ENCODE measurements at regions not wholly inside any gene's neighbourhood (a gene's known extent, or its start where the extent isn't known, plus 50 kb on each side); places are given as distances from the start of the nearest gene placed in this dataset.

DNA sequence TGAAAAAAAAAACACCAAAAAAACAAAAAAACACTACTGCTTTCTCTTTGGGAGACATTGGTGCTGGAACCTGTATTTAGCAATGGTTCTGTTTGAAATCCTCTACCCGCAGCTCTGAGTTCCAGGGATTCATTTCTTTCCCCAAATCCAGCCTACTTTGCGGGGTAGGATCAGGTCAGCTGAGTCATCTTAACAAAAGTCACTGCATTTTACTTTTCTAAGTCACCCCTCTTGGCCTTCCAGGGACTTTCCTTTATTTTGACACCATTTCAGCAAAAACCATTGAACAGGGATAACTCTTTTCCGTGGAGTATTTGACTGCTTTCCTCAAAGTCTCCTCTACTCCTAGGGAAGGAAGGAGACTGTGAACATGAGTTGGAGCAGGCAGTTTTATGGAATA, 837.6 kb downstream of the MAFB start:
- Histone ChIP-seq H3K4me3 (no peak overlapping the region), H3K36me3 (no peaks in the 10 kb centered on the region), H3K27ac (peak overlapping the region in 1 of 4 donors; percentile 66), H3K4me1 (peaks cover 0 to 33% (median 24%) of the 10 kb centered on the region in 4 donors), H3K27me3 (no peaks in the 10 kb centered on the region), H3K9me3 (no peaks in the 10 kb centered on the region)
- TF ChIP-seq EP300 (IDR thresholded peaks at IDR 0.05) = no peak
- no peak for TF ChIP-seq POLR2AphosphoS5 (IDR thresholded peaks at IDR 0.05)
- no peak for TF ChIP-seq POLR2A (IDR thresholded peaks at IDR 0.05)
- TF ChIP-seq, protein P1, sequence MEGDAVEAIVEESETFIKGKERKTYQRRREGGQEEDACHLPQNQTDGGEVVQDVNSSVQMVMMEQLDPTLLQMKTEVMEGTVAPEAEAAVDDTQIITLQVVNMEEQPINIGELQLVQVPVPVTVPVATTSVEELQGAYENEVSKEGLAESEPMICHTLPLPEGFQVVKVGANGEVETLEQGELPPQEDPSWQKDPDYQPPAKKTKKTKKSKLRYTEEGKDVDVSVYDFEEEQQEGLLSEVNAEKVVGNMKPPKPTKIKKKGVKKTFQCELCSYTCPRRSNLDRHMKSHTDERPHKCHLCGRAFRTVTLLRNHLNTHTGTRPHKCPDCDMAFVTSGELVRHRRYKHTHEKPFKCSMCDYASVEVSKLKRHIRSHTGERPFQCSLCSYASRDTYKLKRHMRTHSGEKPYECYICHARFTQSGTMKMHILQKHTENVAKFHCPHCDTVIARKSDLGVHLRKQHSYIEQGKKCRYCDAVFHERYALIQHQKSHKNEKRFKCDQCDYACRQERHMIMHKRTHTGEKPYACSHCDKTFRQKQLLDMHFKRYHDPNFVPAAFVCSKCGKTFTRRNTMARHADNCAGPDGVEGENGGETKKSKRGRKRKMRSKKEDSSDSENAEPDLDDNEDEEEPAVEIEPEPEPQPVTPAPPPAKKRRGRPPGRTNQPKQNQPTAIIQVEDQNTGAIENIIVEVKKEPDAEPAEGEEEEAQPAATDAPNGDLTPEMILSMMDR (IDR thresholded peaks at IDR 0.05) = no peak
- intact Hi-C loops (cut with DNase I) = no loop called here
- no peak for DNase-seq
- WGBS, 2 donors = 71 to 83% methylated on average over 3 of the region's 3 CpGs

- 69% methylated on average over 5 of the region's 5 CpGs for WGBS, 2 donors
- H3K27me3 ChIP-seq = no peaks in the 10 kb centered on the region
- H3K36me3 ChIP-seq = no peaks in the 10 kb centered on the region
- intact Hi-C loops (cut with DNase I) = no loop called here
- peaks cover 0 to 33% (median 24%) of the 10 kb centered on the region in 4 donors for H3K4me1 ChIP-seq
- H3K27ac ChIP-seq = peak overlapping the region in 2 of 4 donors; percentile 38 to 66
- DNase-seq = no peak
- no peak for TF ChIP-seq POLR2AphosphoS5 (IDR thresholded peaks at IDR 0.05)
- TF ChIP-seq, protein P1 (IDR thresholded peaks at IDR 0.05) = no peak
- TF ChIP-seq POLR2A (IDR thresholded peaks at IDR 0.05) = no peak
- TF ChIP-seq EP300 (IDR thresholded peaks at IDR 0.05) = no peak
- H3K4me3 ChIP-seq = no peak overlapping the region
- H3K9me3 ChIP-seq = no peaks in the 10 kb centered on the region
Observed at GRCh38 chr20:39850821-39851330, 838.2 kb downstream of the MAFB start.

DNA sequence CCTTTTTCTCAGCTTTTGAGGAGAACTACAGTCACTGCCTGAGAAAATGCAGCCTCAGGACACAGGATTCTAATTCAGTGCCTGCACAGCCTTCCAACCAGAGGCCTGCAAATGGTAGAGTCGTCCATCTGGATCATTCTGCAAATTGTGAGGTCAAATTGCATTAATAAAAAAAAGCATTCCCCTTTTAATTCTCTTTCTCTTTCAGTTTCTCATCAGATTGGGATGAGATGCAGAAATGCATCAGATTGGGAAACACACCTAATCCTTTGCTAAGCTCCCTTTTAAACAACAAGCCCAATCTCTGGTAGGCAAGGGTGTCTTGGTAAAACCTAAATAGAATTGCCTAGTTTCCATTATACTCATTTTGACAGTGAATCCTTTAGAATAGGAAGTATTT, 838.8 kb downstream of the MAFB start:
- TF ChIP-seq EP300 (IDR thresholded peaks at IDR 0.05) (no peak), POLR2A (IDR thresholded peaks at IDR 0.05) (no peak), POLR2AphosphoS5 (IDR thresholded peaks at IDR 0.05) (no peak)
- TF ChIP-seq, protein P1 (IDR thresholded peaks at IDR 0.05) = no peak
- Histone ChIP-seq H3K27me3 (no peaks in the 10 kb centered on the region), H3K27ac (peak overlapping the region; percentile 34 to 66 (median 56)), H3K4me3 (no peak overlapping the region), H3K36me3 (no peaks in the 10 kb centered on the region), H3K9me3 (no peaks in the 10 kb centered on the region), H3K4me1 (peaks cover 0 to 33% (median 24%) of the 10 kb centered on the region in 4 donors)
- DNase-seq = no peak
- intact Hi-C loops (cut with DNase I) = no loop called here
- WGBS, 2 donors = 30 to 44% methylated on average over 1 of the region's 1 CpG

GRCh38 chr20:39849664-39850063, 839.4 kb downstream of the MAFB start:
- peak; percentile 89 for DNase-seq
- Histone ChIP-seq H3K4me1 (peaks cover 0 to 33% (median 24%) of the 10 kb centered on the region in 4 donors), H3K9me3 (no peaks in the 10 kb centered on the region), H3K27ac (peak overlapping the region; percentile 34 to 66 (median 56)), H3K4me3 (no peak overlapping the region), H3K36me3 (no peaks in the 10 kb centered on the region), H3K27me3 (no peaks in the 10 kb centered on the region)
- intact Hi-C loops (cut with DNase I) = no loop called here
- TF ChIP-seq, protein P1 (IDR thresholded peaks at IDR 0.05) = no peak
- TF ChIP-seq POLR2AphosphoS5 (IDR thresholded peaks at IDR 0.05) (no peak), POLR2A (IDR thresholded peaks at IDR 0.05) (no peak), EP300 (IDR thresholded peaks at IDR 0.05) (no peak)
- WGBS, 2 donors = 46 to 56% methylated on average over 9 of the region's 9 CpGs

DNA sequence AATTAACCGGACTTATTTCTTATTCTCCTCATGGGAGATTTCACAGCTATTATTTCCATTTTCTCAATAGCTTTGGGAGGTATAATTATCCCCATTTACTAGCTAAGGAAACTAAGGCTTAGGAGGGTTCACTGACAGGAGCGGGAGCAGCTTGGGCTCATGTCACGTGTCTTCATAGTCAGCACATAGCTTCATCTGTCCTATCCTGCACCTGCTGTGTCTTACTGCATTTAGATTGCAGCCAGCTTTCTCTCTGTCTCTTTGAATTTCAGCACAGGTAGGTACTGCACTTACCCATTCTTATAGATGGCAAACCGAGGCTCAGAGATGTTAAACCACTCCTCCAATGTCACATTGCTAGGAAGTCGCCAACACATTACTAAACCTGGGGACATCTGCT, 839.9 kb downstream of the MAFB start:
- 85 to 86% methylated on average over 5 of the region's 5 CpGs for WGBS, 2 donors
- intact Hi-C loops (cut with DNase I) = no loop called here
- DNase-seq = no peak
- TF ChIP-seq POLR2A (IDR thresholded peaks at IDR 0.05) (no peak), POLR2AphosphoS5 (IDR thresholded peaks at IDR 0.05) (no peak), EP300 (IDR thresholded peaks at IDR 0.05) (no peak)
- TF ChIP-seq, protein P1 (IDR thresholded peaks at IDR 0.05) = no peak
- H3K27me3 ChIP-seq = no peaks in the 10 kb centered on the region
- H3K4me1 ChIP-seq = peaks cover 0 to 33% (median 24%) of the 10 kb centered on the region in 4 donors
- no peaks in the 10 kb centered on the region for H3K36me3 ChIP-seq
- peak overlapping the region in 2 of 4 donors; percentile 65 to 66 for H3K27ac ChIP-seq
- H3K4me3 ChIP-seq = no peak overlapping the region
- no peaks in the 10 kb centered on the region for H3K9me3 ChIP-seq

Measured in sigmoid colon (tissue), 6 donors.